Osteocyte (in vitro differentiated cells): ENCODE measurements at regions not wholly inside any gene's neighbourhood (a gene's known extent, or its start where the extent isn't known, plus 50 kb on each side); places are given as distances from the start of the nearest gene placed in this dataset.

Source experiments
- DNase-seq: peaks from one replicate; pipeline ENCODE4 v3.0.0; 2021; ENCODE audit warnings: mixed read lengths; ENCODE audit not compliant: unreplicated experiment; ENCODE audit errors: extremely low spot score
- H3K27ac Mint-ChIP-seq: one replicate; pipeline ENCODE4 v1.8.0; 2021; ENCODE audit warnings: mild to moderate bottlenecking, mixed read lengths; ENCODE audit not compliant: unreplicated experiment
- H3K27me3 Mint-ChIP-seq: one replicate; pipeline ENCODE4 v1.8.0; 2021; ENCODE audit warnings: mixed read lengths; ENCODE audit not compliant: unreplicated experiment
- H3K36me3 Mint-ChIP-seq: one replicate; pipeline ENCODE4 v1.8.0; 2021; ENCODE audit warnings: mixed read lengths; ENCODE audit not compliant: unreplicated experiment
- H3K4me1 Mint-ChIP-seq: one replicate; pipeline ENCODE4 v1.8.0; 2021; ENCODE audit warnings: mixed read lengths; ENCODE audit not compliant: unreplicated experiment
- H3K4me3 Mint-ChIP-seq: one replicate; pipeline ENCODE4 v1.8.0; 2021; ENCODE audit warnings: mild to moderate bottlenecking, moderate library complexity, mixed read lengths; ENCODE audit not compliant: unreplicated experiment
- H3K9me3 Mint-ChIP-seq: one replicate; pipeline ENCODE4 v1.8.0; 2021; ENCODE audit warnings: mixed read lengths; ENCODE audit not compliant: unreplicated experiment
- CTCF ChIP-seq: fragments of 200-600 bp; sonication (generic); IDR thresholded peaks from 2 replicates; pipeline ENCODE4 v1.5.0; 2021; ENCODE audit warnings: antibody characterized with exemption, mild to moderate bottlenecking, moderate library complexity

DNA sequence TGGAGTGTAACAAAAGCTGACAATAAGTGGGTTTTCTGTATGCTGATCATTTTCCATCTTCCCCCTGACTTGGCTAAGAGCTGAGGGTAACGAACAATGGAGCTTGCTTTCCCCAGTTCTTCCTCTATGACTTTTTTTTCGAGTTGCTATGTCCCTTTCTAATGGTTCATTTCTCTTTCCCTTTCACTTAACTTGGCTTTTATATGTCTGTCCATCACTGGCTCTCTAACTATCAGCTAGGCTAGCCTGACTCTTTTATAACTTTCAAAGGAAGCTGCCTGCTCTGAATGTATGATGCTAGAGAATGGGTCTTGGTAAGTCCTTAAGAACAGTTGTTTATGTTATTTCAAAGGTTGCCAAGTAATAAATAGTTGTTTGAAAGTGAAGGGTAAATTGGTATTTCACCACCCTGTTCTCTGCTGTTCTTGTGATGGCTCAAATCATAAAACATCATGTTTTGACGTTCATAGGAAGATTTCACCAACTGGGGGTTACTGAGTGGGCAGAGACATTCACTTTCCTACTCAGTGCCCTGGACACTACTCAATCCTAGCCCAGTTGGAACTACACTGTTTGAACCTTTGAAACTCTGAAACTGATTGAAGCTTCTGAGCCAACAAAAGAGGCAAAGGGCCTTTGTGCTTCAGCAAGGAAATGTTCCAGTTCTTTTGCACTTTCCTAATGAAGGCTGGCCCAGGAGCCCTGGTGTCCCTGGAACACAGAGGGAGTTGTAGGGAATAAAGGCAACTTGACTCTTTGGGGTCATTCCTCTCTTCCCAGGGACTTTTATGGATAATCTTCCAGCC is 85.4 kb upstream of the PHYHIPL start:
- Mint-ChIP-seq H3K9me3 (no peaks in the 10 kb centered on the region), H3K4me1 (peaks cover 23% of the 10 kb centered on the region), H3K36me3 (no peaks in the 10 kb centered on the region), H3K27ac (no peak overlapping the region), H3K4me3 (no peak overlapping the region), H3K27me3 (peaks cover 34% of the 10 kb centered on the region)
- no peak for DNase-seq
- no peak for TF ChIP-seq CTCF

DNA sequence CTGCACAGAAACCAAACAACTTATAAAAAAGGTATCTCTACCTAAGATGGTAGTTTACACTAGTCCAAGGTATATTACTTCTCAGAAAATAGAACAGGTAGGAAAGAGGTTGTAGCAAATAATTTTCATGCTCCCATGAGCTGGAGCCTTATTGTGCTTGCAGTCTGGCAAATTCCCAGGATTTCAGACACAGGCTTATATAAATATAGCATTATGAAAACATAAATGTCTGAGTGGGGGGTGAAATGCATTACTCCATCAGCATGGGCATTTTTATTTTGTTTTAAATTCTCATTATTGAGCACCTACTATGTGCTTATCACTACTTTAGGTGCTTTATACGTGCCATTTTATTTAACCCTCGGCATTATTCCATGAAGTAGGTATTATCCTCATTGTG is 83.0 kb upstream of the PHYHIPL start:
- no peak for DNase-seq
- Mint-ChIP-seq H3K36me3 (no peaks in the 10 kb centered on the region), H3K4me3 (no peak overlapping the region), H3K27ac (no peak overlapping the region), H3K4me1 (peaks cover 25% of the 10 kb centered on the region), H3K27me3 (peaks cover 19% of the 10 kb centered on the region), H3K9me3 (no peaks in the 10 kb centered on the region)
- no peak for TF ChIP-seq CTCF

- Mint-ChIP-seq H3K9me3 (no peaks in the 10 kb centered on the region), H3K36me3 (no peaks in the 10 kb centered on the region), H3K4me3 (no peak overlapping the region), H3K27me3 (peaks cover 14% of the 10 kb centered on the region), H3K4me1 (peaks cover 38% of the 10 kb centered on the region), H3K27ac (no peak overlapping the region)
- no peak for TF ChIP-seq CTCF
- DNase-seq, result no peak
These were observed 79.8 kb upstream of the PHYHIPL start for GRCh38 chr10:59096631-59097030.

DNA sequence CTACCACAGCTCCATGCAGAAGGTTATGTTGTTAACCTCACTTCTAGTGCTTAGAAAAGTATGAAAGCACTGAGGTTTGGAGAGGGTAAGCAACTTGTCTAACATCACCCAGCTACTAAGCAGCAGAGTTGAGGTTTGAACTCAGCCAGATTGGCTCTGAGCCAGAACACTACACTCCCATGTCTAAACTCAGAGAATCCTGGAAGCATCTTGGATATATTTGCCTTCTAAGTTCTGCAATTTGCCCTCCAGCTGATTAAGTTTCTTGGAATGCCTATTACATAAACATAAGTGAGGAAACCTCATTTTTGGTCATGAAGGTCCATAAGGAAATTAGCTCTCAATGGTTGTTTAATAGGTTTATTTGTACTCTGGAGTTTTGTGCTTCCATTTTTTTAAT is 78.1 kb upstream of the PHYHIPL start:
- no peaks in the 10 kb centered on the region for H3K36me3 Mint-ChIP-seq
- peak overlapping the region; percentile 69 for H3K27ac Mint-ChIP-seq
- no peak overlapping the region for H3K4me3 Mint-ChIP-seq
- H3K27me3 Mint-ChIP-seq, result peaks cover 14% of the 10 kb centered on the region
- no peaks in the 10 kb centered on the region for H3K9me3 Mint-ChIP-seq
- DNase-seq, result no peak
- H3K4me1 Mint-ChIP-seq, result peaks cover 26% of the 10 kb centered on the region
- TF ChIP-seq CTCF, result no peak

- Mint-ChIP-seq H3K9me3 (no peaks in the 10 kb centered on the region), H3K27ac (peak overlapping the region; percentile 69), H3K27me3 (peaks cover 18% of the 10 kb centered on the region), H3K36me3 (no peaks in the 10 kb centered on the region), H3K4me1 (peaks cover 21% of the 10 kb centered on the region), H3K4me3 (no peak overlapping the region)
- no peak for DNase-seq
- TF ChIP-seq CTCF, result no peak
These were observed 77.5 kb upstream of the PHYHIPL start for GRCh38 chr10:59098831-59099452.
